Activated CD4-positive, CD25-positive, alpha-beta regulatory T cell (primary cell): ENCODE measurements at regions not wholly inside any gene's neighbourhood (a gene's known extent, or its start where the extent isn't known, plus 50 kb on each side); places are given as distances from the start of the nearest gene placed in this dataset.
"Not testable (repeated sequence)": the region's sequence is repeated elsewhere in the genome, so short reads cannot be mapped to it uniquely, and the experiment has no call there.

Source experiments
- DNase-seq, 4 experiments: peaks; one replicate each; lab custom pipeline; 2025; lab: John Stamatoyannopoulos, UW

GRCh38 chr3:30469133-30469532, 137.3 kb upstream of the TGFBR2 start:
- no peak for DNase-seq

- no peak for DNase-seq
Measured at GRCh38 chr3:30470496-30470895, 135.9 kb upstream of the TGFBR2 start.

- DNase-seq: no peak
Measured at GRCh38 chr3:30471066-30471465, 135.3 kb upstream of the TGFBR2 start.

- no peak for DNase-seq
Measured at GRCh38 chr3:30471796-30472489, 134.5 kb upstream of the TGFBR2 start.

GRCh38 chr3:30473374-30474051, 132.9 kb upstream of the TGFBR2 start:
- no peak for DNase-seq

- no peak for DNase-seq
Measured at GRCh38 chr3:30474371-30474770, 132.0 kb upstream of the TGFBR2 start.

- no peak for DNase-seq
Measured at GRCh38 chr3:30475038-30475808, 131.2 kb upstream of the TGFBR2 start.

GRCh38 chr3:30475809-30476178, 130.6 kb upstream of the TGFBR2 start:
- DNase-seq: no peak

- DNase-seq: no peak
Measured at GRCh38 chr3:30476368-30477084, 129.9 kb upstream of the TGFBR2 start.

GRCh38 chr3:30477149-30477921, 129.1 kb upstream of the TGFBR2 start:
- DNase-seq: no peak

- DNase-seq: not testable (repeated sequence)
Measured at GRCh38 chr3:30479737-30480136, 126.7 kb upstream of the TGFBR2 start.

GRCh38 chr3:30480156-30480555, 126.2 kb upstream of the TGFBR2 start:
- DNase-seq: not testable (repeated sequence)

GRCh38 chr3:30480587-30480986, 125.8 kb upstream of the TGFBR2 start:
- no peak for DNase-seq

- no peak for DNase-seq
Measured at GRCh38 chr3:30481241-30481640, 125.2 kb upstream of the TGFBR2 start.

GRCh38 chr3:30484229-30484628, 122.2 kb upstream of the TGFBR2 start:
- not testable (repeated sequence) for DNase-seq

- DNase-seq: no peak
Measured at GRCh38 chr3:30486368-30486767, 120.0 kb upstream of the TGFBR2 start.

GRCh38 chr3:30488070-30488756, 118.2 kb upstream of the TGFBR2 start:
- DNase-seq: no peak

- no peak for DNase-seq
Measured at GRCh38 chr3:30492322-30493192, 113.8 kb upstream of the TGFBR2 start.

- DNase-seq: no peak
Measured at GRCh38 chr3:30493911-30494311, 112.5 kb upstream of the TGFBR2 start.
